ENCODE measurements at regions not wholly inside any gene's neighbourhood (a gene's known extent, or its start where the extent isn't known, plus 50 kb on each side); places are given as distances from the start of the nearest gene placed in this dataset.

- TF ChIP-seq CTCF (IDR thresholded peaks at IDR 0.05), result no peak
- no peak for TF ChIP-seq POLR2A (IDR thresholded peaks at IDR 0.05)
These were observed 94.8 kb upstream of the SORCS3 start for GRCh38 chr10:104546336-104546735.
